H1 (cell line): ENCODE measurements at regions not wholly inside any gene's neighbourhood (a gene's known extent, or its start where the extent isn't known, plus 50 kb on each side); places are given as distances from the start of the nearest gene placed in this dataset.

Experiments
- CEBPB ChIP-seq: IDR thresholded peaks from 2 replicates; pipeline ENCODE4 v1.6.1; 2012; ENCODE audit warnings: low read depth, low read length
- CHD1 ChIP-seq: IDR thresholded peaks from 2 replicates; pipeline ENCODE4 v1.6.1; 2012; ENCODE audit warnings: low read depth, low read length, improper control_type of control experiment
- CREB1 ChIP-seq: IDR thresholded peaks from 2 replicates; pipeline ENCODE4 v1.6.1; 2012; ENCODE audit warnings: inconsistent platforms
- GTF2F1 ChIP-seq: IDR thresholded peaks from 2 replicates; pipeline ENCODE4 v1.6.1; 2012; ENCODE audit warnings: low read depth, low read length, improper control_type of control experiment, borderline replicate concordance
- MAFK ChIP-seq: IDR thresholded peaks from 2 replicates; pipeline ENCODE4 v1.6.1; 2012; ENCODE audit warnings: low read depth, mild to moderate bottlenecking, improper control_type of control experiment, low read length

DNA sequence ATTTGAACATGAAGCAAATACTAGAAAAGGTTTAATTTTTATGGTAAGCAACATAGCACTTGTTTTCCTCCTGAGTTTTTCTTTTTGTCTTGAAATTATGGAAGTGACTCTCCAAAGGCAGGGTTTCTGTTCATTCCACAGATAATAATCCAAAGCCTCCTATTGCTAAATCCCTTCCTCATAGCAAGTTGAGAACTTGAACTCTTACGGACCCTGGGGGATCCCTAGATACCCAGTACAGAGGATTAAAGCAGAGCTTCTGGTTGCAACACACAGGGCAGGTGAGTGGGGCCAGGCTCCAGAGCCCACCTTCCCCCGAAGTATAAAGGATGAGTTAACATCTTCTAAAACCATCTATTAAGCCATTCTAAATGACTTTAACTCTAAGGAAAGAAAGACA lies 294.1 kb downstream of the RMST start (continued):
- TF ChIP-seq GTF2F1 (no peak), MAFK (no peak), CHD1 (no peak), CEBPB (no peak), CREB1 (no peak)
- TF ChIP-seq, all 59 proteins: peak for 0
